Breast epithelium (tissue), 4 donors: ENCODE measurements at regions not wholly inside any gene's neighbourhood (a gene's known extent, or its start where the extent isn't known, plus 50 kb on each side); places are given as distances from the start of the nearest gene placed in this dataset.

Experiments
- DNase-seq, 2 donors: peaks; one replicate each; pipeline ENCODE4 v3.0.0-alpha.2; 2019; ENCODE audit warnings: low spot score in 2 of 2
- H3K27ac ChIP-seq, 2 donors: fragments of 200-600 bp; sonication (generic) in 1 of 2; one replicate each; pipeline ENCODE4 v1.5.1; 2016 to 2019; ENCODE audit warnings: mild to moderate bottlenecking in 1 of 2
- H3K27me3 ChIP-seq, 2 donors: fragments of 200-600 bp; sonication (generic) in 1 of 2; one replicate each; pipeline versions ENCODE4 v1.5.1 to v1.6.0; 2017 to 2019; ENCODE audit warnings: control low read depth in 1 of 2, mild to moderate bottlenecking in 1 of 2
- H3K36me3 ChIP-seq: fragments of 200-600 bp; one replicate; pipeline ENCODE4 v1.5.1; 2019
- H3K4me1 ChIP-seq, 2 donors: fragments of 200-600 bp; sonication (generic); one replicate each; pipeline ENCODE4 v1.5.1; 2016 to 2019; ENCODE audit warnings: control low read depth in 1 of 2
- H3K4me3 ChIP-seq, 3 donors: fragments of 200-600 bp; sonication (generic); 1 replicate in 2 of 3; 2 replicates in 1 of 3; pipeline ENCODE4 v1.5.1; 2016 to 2019; ENCODE audit warnings: mild to moderate bottlenecking in 3 of 3, moderate library complexity in 2 of 3
- H3K9me3 ChIP-seq, 2 donors: fragments of 200-600 bp; sonication (generic) in 1 of 2; one replicate each; pipeline ENCODE4 v1.5.1; 2016 to 2019; ENCODE audit warnings: control low read depth in 1 of 2
- POLR2A ChIP-seq: fragments of 450-650 bp; IDR thresholded peaks from one replicate; pipeline ENCODE4 v1.6.1; 2016; ENCODE audit warnings: antibody characterized with exemption, mild to moderate bottlenecking, moderate library complexity
- POLR2AphosphoS5 ChIP-seq, 3 donors: sonication (generic); formaldehyde crosslinking; IDR thresholded peaks; one replicate each; pipeline ENCODE4 v1.6.1; 2017; ENCODE audit warnings: antibody characterized with exemption in 3 of 3
- intact Hi-C: fragments of 100-400 bp; cut with DNase I; formaldehyde crosslinking; loops from one replicate; pipeline ENCODE4 v1.15.1; 2023; ENCODE audit warnings: low total_unique reads
- TF ChIP-seq, protein P1 (sequence below), 3 donors: fragments of 450-650 bp; IDR thresholded peaks; one replicate each; pipeline ENCODE4 v1.5.1; 2016 to 2017; ENCODE audit warnings: antibody characterized with exemption in 3 of 3, mild to moderate bottlenecking in 3 of 3, moderate library complexity in 3 of 3

DNA sequence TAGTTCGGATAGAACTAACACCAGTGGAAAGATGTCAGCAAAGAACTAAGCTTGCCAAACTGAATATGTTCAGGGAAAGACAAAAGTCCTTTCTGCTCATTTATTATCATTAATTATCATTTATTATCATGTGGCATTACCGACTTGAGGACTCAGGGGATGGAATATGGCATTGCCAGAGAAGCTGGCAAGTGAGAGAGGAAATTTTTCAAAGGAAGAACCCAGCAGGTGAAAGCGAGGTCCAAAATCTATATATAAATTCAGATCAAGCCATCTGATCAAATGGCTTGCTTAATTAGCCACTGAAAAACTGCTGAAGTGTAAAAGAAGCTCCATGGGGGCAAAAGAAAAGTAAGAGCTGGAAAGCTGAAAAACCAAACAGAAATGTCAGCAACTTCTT lies 1049.6 kb upstream of the SEMA6A start:
- no peak overlapping the region for H3K4me3 ChIP-seq
- intact Hi-C loops = no loop called here
- no peaks in the 10 kb centered on the region for H3K4me1 ChIP-seq
- H3K27ac ChIP-seq = no peak overlapping the region
- no peaks in the 10 kb centered on the region for H3K27me3 ChIP-seq
- DNase-seq = no peak
- no peaks in the 10 kb centered on the region for H3K9me3 ChIP-seq
- TF ChIP-seq POLR2AphosphoS5 (IDR thresholded peaks at IDR 0.05) = no peak
- TF ChIP-seq, protein P1, sequence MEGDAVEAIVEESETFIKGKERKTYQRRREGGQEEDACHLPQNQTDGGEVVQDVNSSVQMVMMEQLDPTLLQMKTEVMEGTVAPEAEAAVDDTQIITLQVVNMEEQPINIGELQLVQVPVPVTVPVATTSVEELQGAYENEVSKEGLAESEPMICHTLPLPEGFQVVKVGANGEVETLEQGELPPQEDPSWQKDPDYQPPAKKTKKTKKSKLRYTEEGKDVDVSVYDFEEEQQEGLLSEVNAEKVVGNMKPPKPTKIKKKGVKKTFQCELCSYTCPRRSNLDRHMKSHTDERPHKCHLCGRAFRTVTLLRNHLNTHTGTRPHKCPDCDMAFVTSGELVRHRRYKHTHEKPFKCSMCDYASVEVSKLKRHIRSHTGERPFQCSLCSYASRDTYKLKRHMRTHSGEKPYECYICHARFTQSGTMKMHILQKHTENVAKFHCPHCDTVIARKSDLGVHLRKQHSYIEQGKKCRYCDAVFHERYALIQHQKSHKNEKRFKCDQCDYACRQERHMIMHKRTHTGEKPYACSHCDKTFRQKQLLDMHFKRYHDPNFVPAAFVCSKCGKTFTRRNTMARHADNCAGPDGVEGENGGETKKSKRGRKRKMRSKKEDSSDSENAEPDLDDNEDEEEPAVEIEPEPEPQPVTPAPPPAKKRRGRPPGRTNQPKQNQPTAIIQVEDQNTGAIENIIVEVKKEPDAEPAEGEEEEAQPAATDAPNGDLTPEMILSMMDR (IDR thresholded peaks at IDR 0.05) = no peak
- no peak for TF ChIP-seq POLR2A
- H3K36me3 ChIP-seq = no peaks in the 10 kb centered on the region

DNA sequence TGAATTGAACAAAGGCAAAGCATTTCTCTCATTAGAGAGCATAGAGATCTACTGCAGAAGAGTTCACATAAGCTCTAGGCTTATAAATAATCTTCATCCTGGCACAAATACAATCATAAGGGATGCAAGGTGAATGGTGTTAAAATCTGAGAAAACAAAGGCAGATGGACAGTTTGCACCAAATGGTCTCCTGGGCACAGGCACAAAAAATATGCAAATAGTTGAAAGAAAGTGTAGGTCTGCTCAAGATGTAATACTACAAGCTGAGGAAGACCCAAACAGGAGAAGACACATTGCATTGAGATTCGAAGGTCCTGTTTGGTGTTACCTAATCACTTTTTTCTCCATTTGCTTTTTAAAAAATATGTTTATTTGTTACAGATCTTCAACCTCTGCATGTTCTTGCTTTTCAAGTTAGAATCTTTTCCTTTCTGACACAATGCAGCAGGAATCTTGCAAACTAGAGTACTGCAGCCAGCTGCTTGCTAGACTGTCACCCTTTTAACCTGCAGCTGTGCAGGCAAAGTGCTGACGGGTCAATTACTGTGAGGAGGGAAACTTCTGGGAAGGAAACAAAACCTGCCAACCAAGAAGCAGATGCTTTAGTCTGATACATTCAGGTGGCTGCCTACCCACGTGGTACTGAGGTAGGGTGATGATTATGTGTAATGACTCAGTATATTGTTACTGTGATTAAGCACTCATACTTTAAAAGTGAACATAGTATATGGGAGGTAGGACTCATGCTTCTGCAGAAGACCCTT lies 1048.6 kb upstream of the SEMA6A start:
- TF ChIP-seq, protein P1 (IDR thresholded peaks at IDR 0.05) = no peak
- TF ChIP-seq POLR2AphosphoS5 (IDR thresholded peaks at IDR 0.05) (no peak), POLR2A (no peak)
- Histone ChIP-seq H3K27me3 (no peaks in the 10 kb centered on the region), H3K4me3 (no peak overlapping the region), H3K9me3 (no peaks in the 10 kb centered on the region), H3K36me3 (no peaks in the 10 kb centered on the region), H3K4me1 (no peaks in the 10 kb centered on the region), H3K27ac (no peak overlapping the region)
- intact Hi-C loops = no loop called here
- DNase-seq = no peak

DNA sequence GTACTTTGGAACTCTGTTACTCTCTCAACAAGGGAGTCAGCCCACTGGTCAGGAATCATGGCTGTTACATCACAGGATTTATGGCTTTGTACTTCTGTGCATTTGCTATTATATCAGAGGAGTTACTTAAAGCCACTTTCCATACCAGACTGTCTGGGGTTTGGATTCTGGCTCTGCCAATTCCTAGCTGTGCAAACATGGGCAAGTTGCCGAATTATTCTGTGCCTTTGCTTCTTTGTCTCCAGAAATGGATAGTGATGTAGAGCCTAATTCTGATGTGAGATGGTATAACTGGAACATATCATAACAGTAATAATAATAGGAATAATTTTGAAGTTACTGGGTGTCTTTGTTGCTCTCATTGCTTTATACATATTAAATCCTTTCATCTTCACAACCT lies 1047.3 kb upstream of the SEMA6A start:
- intact Hi-C loops = no loop called here
- Histone ChIP-seq H3K36me3 (no peaks in the 10 kb centered on the region), H3K4me1 (no peaks in the 10 kb centered on the region), H3K27ac (no peak overlapping the region), H3K9me3 (no peaks in the 10 kb centered on the region), H3K27me3 (no peaks in the 10 kb centered on the region), H3K4me3 (no peak overlapping the region)
- DNase-seq = no peak
- TF ChIP-seq POLR2AphosphoS5 (IDR thresholded peaks at IDR 0.05) = no peak
- TF ChIP-seq, protein P1 (IDR thresholded peaks at IDR 0.05) = no peak
- no peak for TF ChIP-seq POLR2A

DNA sequence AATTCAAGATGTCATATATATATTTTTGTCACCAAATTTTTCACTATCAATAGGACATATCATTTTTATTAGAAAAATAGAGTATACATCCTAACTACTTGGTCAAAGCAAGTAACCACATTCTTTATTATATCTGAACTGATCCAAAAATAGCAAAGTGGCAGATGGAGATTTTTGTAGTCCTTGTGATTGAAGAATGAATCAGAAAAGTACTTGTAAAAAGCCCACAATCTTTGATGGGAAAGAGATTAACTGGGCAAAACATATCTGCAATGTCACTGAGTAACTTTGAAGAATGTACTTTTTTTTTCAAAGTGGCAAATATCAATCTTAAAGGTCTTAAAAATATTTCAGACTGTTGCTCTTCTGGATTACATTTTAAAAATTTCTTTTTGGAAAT lies 1040.6 kb upstream of the SEMA6A start:
- no peaks in the 10 kb centered on the region for H3K27me3 ChIP-seq
- intact Hi-C loops = no loop called here
- no peak for TF ChIP-seq POLR2AphosphoS5 (IDR thresholded peaks at IDR 0.05)
- no peak for TF ChIP-seq POLR2A
- TF ChIP-seq, protein P1 (IDR thresholded peaks at IDR 0.05) = no peak

DNA sequence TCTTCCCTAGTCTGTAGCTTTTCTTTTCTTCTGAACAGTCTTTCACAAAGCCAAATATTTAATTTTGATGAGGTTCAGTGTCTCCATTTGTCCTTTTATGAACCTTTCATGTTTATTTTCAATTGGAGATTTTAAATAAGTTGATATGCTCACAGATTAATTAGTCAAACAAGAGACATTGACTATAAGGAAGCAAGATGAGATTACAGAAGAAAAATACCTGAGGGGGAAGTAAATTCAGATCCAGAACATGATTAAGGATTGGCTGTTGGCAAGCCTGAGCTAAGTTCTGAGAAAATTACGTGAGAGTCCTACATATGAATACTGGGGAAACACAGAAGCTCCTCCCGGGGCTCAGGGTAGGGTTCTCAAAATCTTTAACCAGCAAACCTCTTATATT lies 1039.8 kb upstream of the SEMA6A start:
- no peak overlapping the region for H3K27ac ChIP-seq
- no peak for DNase-seq
- no peak for TF ChIP-seq POLR2A
- TF ChIP-seq, protein P1 (IDR thresholded peaks at IDR 0.05) = no peak
- no peak for TF ChIP-seq POLR2AphosphoS5 (IDR thresholded peaks at IDR 0.05)
- H3K4me1 ChIP-seq = no peaks in the 10 kb centered on the region
- H3K9me3 ChIP-seq = peaks cover 0 to 4% of the 10 kb centered on the region in 2 donors
- no peaks in the 10 kb centered on the region for H3K36me3 ChIP-seq
- intact Hi-C loops = no loop called here
- H3K27me3 ChIP-seq = no peaks in the 10 kb centered on the region
- no peak overlapping the region for H3K4me3 ChIP-seq

More for the DNA sequence above, 1040.6 kb upstream of the SEMA6A start:
- H3K9me3 ChIP-seq = peaks cover 0 to 4% of the 10 kb centered on the region in 2 donors
- H3K4me1 ChIP-seq = no peaks in the 10 kb centered on the region
- no peak overlapping the region for H3K27ac ChIP-seq
- DNase-seq = no peak
- no peaks in the 10 kb centered on the region for H3K36me3 ChIP-seq
- H3K4me3 ChIP-seq = no peak overlapping the region
